Osteoblast (primary cell): ENCODE measurements at regions not wholly inside any gene's neighbourhood (a gene's known extent, or its start where the extent isn't known, plus 50 kb on each side); places are given as distances from the start of the nearest gene placed in this dataset.

Experiments
- DNase-seq: peaks from one replicate; pipeline ENCODE4 v3.0.0; 2011; ENCODE audit warnings: low spot score, mixed read lengths; ENCODE audit not compliant: insufficient read length; ENCODE audit errors: missing footprints
- H2AFZ ChIP-seq: 2 replicates; pipeline ENCODE4 v1.6.0; 2011; ENCODE audit warnings: mild to moderate bottlenecking, low read length
- H3K27ac ChIP-seq: 2 replicates; pipeline ENCODE4 v1.5.1; 2011; ENCODE audit warnings: mild to moderate bottlenecking, low read depth, low read length, moderate library complexity
- H3K27me3 ChIP-seq: 2 replicates; pipeline ENCODE4 v1.6.0; 2012; ENCODE audit warnings: mild to moderate bottlenecking, control low read depth, inconsistent platforms, low read length, moderate library complexity; ENCODE audit not compliant: insufficient read depth
- H3K36me3 ChIP-seq: 2 replicates; pipeline ENCODE4 v1.5.1; 2011; ENCODE audit warnings: mild to moderate bottlenecking, low read length, control low read depth, moderate library complexity; ENCODE audit not compliant: insufficient read depth
- H3K4me1 ChIP-seq: 2 replicates; pipeline ENCODE4 v1.5.1; 2011; ENCODE audit warnings: mild to moderate bottlenecking, low read length, control low read depth, moderate library complexity; ENCODE audit not compliant: insufficient read depth
- H3K4me2 ChIP-seq: 2 replicates; pipeline ENCODE4 v1.6.0; 2011; ENCODE audit warnings: mild to moderate bottlenecking, low read length; ENCODE audit not compliant: insufficient read depth
- H3K4me3 ChIP-seq: fragments of 200-600 bp; sonication (generic); 3 replicates; pipeline ENCODE4 v1.5.1; 2012; ENCODE audit warnings: mild to moderate bottlenecking, low read length, inconsistent platforms; ENCODE audit not compliant: insufficient read depth
- H3K79me2 ChIP-seq: 2 replicates; pipeline ENCODE4 v1.6.0; 2012; ENCODE audit warnings: mild to moderate bottlenecking, low read length, control low read depth, inconsistent platforms; ENCODE audit not compliant: insufficient read depth
- H3K9me3 ChIP-seq: 2 replicates; pipeline ENCODE4 v1.5.1; 2011; ENCODE audit warnings: low read depth, low read length, control low read depth
- H4K20me1 ChIP-seq: 2 replicates; pipeline ENCODE4 v1.6.0; 2012; ENCODE audit warnings: mild to moderate bottlenecking, low read length, control low read depth; ENCODE audit not compliant: insufficient read depth
- CTCF ChIP-seq: IDR thresholded peaks from 2 replicates; pipeline ENCODE4 v1.5.1; 2011; ENCODE audit warnings: mild to moderate bottlenecking, low read depth, low read length, moderate library complexity; ENCODE audit errors: extremely low read depth

GRCh38 chr4:81628489-81628888 lies 156.8 kb upstream of the RASGEF1B start:
- no peak overlapping the region for H2AFZ ChIP-seq
- H4K20me1 ChIP-seq: no peaks in the 10 kb centered on the region
- no peak for DNase-seq
- no peaks in the 10 kb centered on the region for H3K27me3 ChIP-seq
- peaks cover 11% of the 10 kb centered on the region for H3K4me1 ChIP-seq
- H3K9me3 ChIP-seq: no peaks in the 10 kb centered on the region
- no peak overlapping the region for H3K4me3 ChIP-seq
- H3K27ac ChIP-seq: no peak overlapping the region
- H3K79me2 ChIP-seq: no peaks in the 10 kb centered on the region
- no peak for TF ChIP-seq CTCF
- no peaks in the 10 kb centered on the region for H3K36me3 ChIP-seq
- H3K4me2 ChIP-seq: no peak overlapping the region

- H3K4me1 ChIP-seq: peaks cover 10% of the 10 kb centered on the region
- DNase-seq: no peak
- no peak overlapping the region for H3K4me3 ChIP-seq
- no peak overlapping the region for H3K4me2 ChIP-seq
- no peak for TF ChIP-seq CTCF
- no peaks in the 10 kb centered on the region for H4K20me1 ChIP-seq
- no peak overlapping the region for H2AFZ ChIP-seq
- no peaks in the 10 kb centered on the region for H3K79me2 ChIP-seq
- H3K27ac ChIP-seq: no peak overlapping the region
- H3K36me3 ChIP-seq: no peaks in the 10 kb centered on the region
- H3K9me3 ChIP-seq: no peaks in the 10 kb centered on the region
- no peaks in the 10 kb centered on the region for H3K27me3 ChIP-seq
These were observed 155.9 kb upstream of the RASGEF1B start for GRCh38 chr4:81627590-81627989.

- H3K4me1 ChIP-seq: peaks cover 5% of the 10 kb centered on the region
- H3K9me3 ChIP-seq: no peaks in the 10 kb centered on the region
- TF ChIP-seq CTCF: no peak
- H3K79me2 ChIP-seq: no peaks in the 10 kb centered on the region
- no peak overlapping the region for H3K27ac ChIP-seq
- no peak overlapping the region for H3K4me3 ChIP-seq
- no peaks in the 10 kb centered on the region for H3K27me3 ChIP-seq
- H4K20me1 ChIP-seq: no peaks in the 10 kb centered on the region
- H2AFZ ChIP-seq: no peak overlapping the region
- H3K36me3 ChIP-seq: no peaks in the 10 kb centered on the region
- DNase-seq: no peak
- no peak overlapping the region for H3K4me2 ChIP-seq
These were observed 155.1 kb upstream of the RASGEF1B start for GRCh38 chr4:81626851-81627250.

DNA sequence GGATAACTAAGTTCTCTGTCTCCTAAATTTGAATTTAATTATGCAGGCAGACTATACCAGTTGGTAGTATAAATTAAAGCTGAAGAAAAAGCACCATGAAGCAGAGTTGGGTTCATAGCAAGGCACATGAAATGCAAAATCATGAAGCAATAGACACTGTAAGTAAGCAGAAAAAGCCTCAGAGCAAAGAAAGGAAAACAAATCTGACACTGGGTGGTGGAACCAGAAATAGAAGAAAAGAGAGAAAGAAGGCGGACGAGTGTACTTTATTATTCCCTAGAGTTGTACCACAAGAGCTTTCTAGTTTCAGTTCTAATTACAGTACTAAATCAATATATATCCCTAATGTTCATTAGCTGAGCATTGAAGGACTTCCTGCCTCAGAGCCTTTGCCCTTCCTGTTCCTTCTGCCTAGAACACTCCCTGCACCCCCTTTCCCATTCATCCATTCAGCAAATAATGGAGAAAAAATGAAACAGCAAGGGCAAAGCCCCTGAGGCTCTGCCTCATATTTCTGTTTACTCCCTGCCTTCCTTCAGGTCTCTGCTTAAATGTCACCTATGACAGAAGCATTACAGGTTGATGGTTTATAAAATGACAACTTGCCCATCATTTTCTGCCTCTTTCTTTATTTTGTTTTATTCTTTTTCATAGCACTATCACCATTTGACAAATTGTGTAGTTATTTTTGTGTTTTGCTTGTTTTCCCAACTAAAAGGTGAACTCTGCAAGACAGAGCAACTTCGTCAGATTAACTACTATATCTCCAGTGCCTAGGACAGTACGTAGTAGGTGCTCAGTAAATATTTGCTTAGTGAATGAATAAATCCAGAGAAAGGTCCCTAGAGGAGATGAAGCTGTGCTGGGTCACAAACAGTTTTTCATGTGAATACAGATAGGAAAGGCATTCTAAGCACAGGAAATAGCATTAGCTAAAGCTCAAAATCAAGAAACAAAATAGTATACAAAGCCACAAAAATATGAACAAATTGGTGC lies 154.0 kb upstream of the RASGEF1B start:
- H3K27ac ChIP-seq: no peak overlapping the region
- no peaks in the 10 kb centered on the region for H4K20me1 ChIP-seq
- DNase-seq: no peak
- H3K9me3 ChIP-seq: no peaks in the 10 kb centered on the region
- H3K27me3 ChIP-seq: no peaks in the 10 kb centered on the region
- H3K4me1 ChIP-seq: no peaks in the 10 kb centered on the region
- TF ChIP-seq CTCF: no peak
- H3K4me2 ChIP-seq: no peak overlapping the region
- H3K4me3 ChIP-seq: no peak overlapping the region
- H3K79me2 ChIP-seq: no peaks in the 10 kb centered on the region
- no peak overlapping the region for H2AFZ ChIP-seq
- no peaks in the 10 kb centered on the region for H3K36me3 ChIP-seq
